ENCODE measurements at regions not wholly inside any gene's neighbourhood (a gene's known extent, or its start where the extent isn't known, plus 50 kb on each side); places are given as distances from the start of the nearest gene placed in this dataset.

GRCh38 chr19:31986951-31987350 is 358.5 kb upstream of the ZNF507 start:
- H3K36me3 ChIP-seq (replicated peaks; ENCODE audit: insufficient read depth, low read depth): no peaks in the 10 kb centered on the region
- TF ChIP-seq EZH2phosphoT487 (IDR thresholded peaks at IDR 0.05; ENCODE audit: low read depth, severe bottlenecking, unreplicated experiment) (no peak), EZH2 (IDR thresholded peaks at IDR 0.05; ENCODE audit: borderline replicate concordance) (no peak), CTCF (IDR thresholded peaks at IDR 0.05; ENCODE audit: poor library complexity) (no peak)
- H3K27ac ChIP-seq: no peak overlapping the region
- H3K27me3 ChIP-seq: no peaks in the 10 kb centered on the region
- H4K20me1 ChIP-seq (ENCODE audit: insufficient read depth, poor library complexity, severe bottlenecking): no peaks in the 10 kb centered on the region
- H3K9me2 ChIP-seq (replicated peaks; ENCODE audit: insufficient read depth): no peaks in the 10 kb centered on the region
- DNase-seq (ENCODE audit: low spot score): no peak
- H3K4me2 ChIP-seq: no peak overlapping the region
- no peaks in the 10 kb centered on the region for H3K9me3 ChIP-seq (ENCODE audit: low read depth)
- H3K4me1 ChIP-seq (ENCODE audit: insufficient read depth): no peaks in the 10 kb centered on the region
- no peak overlapping the region for H2AFZ ChIP-seq
- H3K4me3 ChIP-seq: no peak overlapping the region
- WGBS (ENCODE audit: low lambda C conversion rate, missing lambda C conversion rate): 69% methylated on average over 1 of the region's 1 CpG
- H3K79me2 ChIP-seq: no peaks in the 10 kb centered on the region

- WGBS (ENCODE audit: low lambda C conversion rate, missing lambda C conversion rate): 89% methylated on average over 2 of the region's 2 CpGs
- Histone ChIP-seq H3K4me3 (no peak overlapping the region), H3K4me1 (ENCODE audit: insufficient read depth) (no peaks in the 10 kb centered on the region), H2AFZ (no peak overlapping the region), H3K36me3 (replicated peaks; ENCODE audit: insufficient read depth, low read depth) (no peaks in the 10 kb centered on the region), H4K20me1 (ENCODE audit: insufficient read depth, poor library complexity, severe bottlenecking) (no peaks in the 10 kb centered on the region), H3K79me2 (no peaks in the 10 kb centered on the region), H3K4me2 (no peak overlapping the region), H3K27me3 (no peaks in the 10 kb centered on the region), H3K9me2 (replicated peaks; ENCODE audit: insufficient read depth) (no peaks in the 10 kb centered on the region), H3K27ac (no peak overlapping the region), H3K9me3 (ENCODE audit: low read depth) (no peaks in the 10 kb centered on the region)
- DNase-seq (ENCODE audit: low spot score): no peak
- TF ChIP-seq EZH2phosphoT487 (IDR thresholded peaks at IDR 0.05; ENCODE audit: low read depth, severe bottlenecking, unreplicated experiment): no peak
- TF ChIP-seq CTCF (IDR thresholded peaks at IDR 0.05; ENCODE audit: poor library complexity): no peak
- no peak for TF ChIP-seq EZH2 (IDR thresholded peaks at IDR 0.05; ENCODE audit: borderline replicate concordance)
Measured at GRCh38 chr19:31988256-31988655, 357.2 kb upstream of the ZNF507 start.

GRCh38 chr19:31991984-31992655 is 353.3 kb upstream of the ZNF507 start:
- H3K9me2 ChIP-seq (replicated peaks; ENCODE audit: insufficient read depth): no peaks in the 10 kb centered on the region
- H3K4me3 ChIP-seq: no peak overlapping the region
- no peaks in the 10 kb centered on the region for H3K27me3 ChIP-seq
- no peaks in the 10 kb centered on the region for H3K79me2 ChIP-seq
- no peak overlapping the region for H3K4me2 ChIP-seq
- no peaks in the 10 kb centered on the region for H3K36me3 ChIP-seq (replicated peaks; ENCODE audit: insufficient read depth, low read depth)
- no peaks in the 10 kb centered on the region for H3K4me1 ChIP-seq (ENCODE audit: insufficient read depth)
- 85% methylated on average over 16 of the region's 16 CpGs for WGBS (ENCODE audit: low lambda C conversion rate, missing lambda C conversion rate)
- H4K20me1 ChIP-seq (ENCODE audit: insufficient read depth, poor library complexity, severe bottlenecking): no peaks in the 10 kb centered on the region
- no peak for DNase-seq (ENCODE audit: low spot score)
- TF ChIP-seq EZH2 (IDR thresholded peaks at IDR 0.05; ENCODE audit: borderline replicate concordance) (no peak), CTCF (IDR thresholded peaks at IDR 0.05; ENCODE audit: poor library complexity) (no peak), EZH2phosphoT487 (IDR thresholded peaks at IDR 0.05; ENCODE audit: low read depth, severe bottlenecking, unreplicated experiment) (no peak)
- H2AFZ ChIP-seq: no peak overlapping the region
- no peak overlapping the region for H3K27ac ChIP-seq
- H3K9me3 ChIP-seq (ENCODE audit: low read depth): no peaks in the 10 kb centered on the region
